WTC11 (cell line): ENCODE measurements at regions not wholly inside any gene's neighbourhood (a gene's known extent, or its start where the extent isn't known, plus 50 kb on each side); places are given as distances from the start of the nearest gene placed in this dataset.

Source experiments
- ATAC-seq: fragments of 200-7000 bp; cut with Tn5 transposase; 2 replicates; pipeline ENCODE4 v1.10.0; 2021; ENCODE audit warnings: mild to moderate bottlenecking, moderate library complexity
- CTCF ChIA-PET: fragments of 300-600 bp; sonication (Branson Sonifier 250); formaldehyde crosslinking; loops from one replicate; lab custom pipeline; 2021; ENCODE audit warnings: antibody characterized with exemption; lab: Charles Lee
- POLR2A ChIA-PET: fragments of 350-600 bp; sonication (Branson Sonifier 250); formaldehyde crosslinking; loops from one replicate; lab custom pipeline; 2021; ENCODE audit warnings: antibody characterized with exemption; lab: Charles Lee
- DNase-seq: peaks from one replicate; pipeline ENCODE4 v3.0.0; 2021; ENCODE audit warnings: low spot score
- H3K27ac Mint-ChIP-seq: 2 replicates; pipeline ENCODE4 v1.8.0; 2021; ENCODE audit warnings: mixed read lengths
- H3K27me3 Mint-ChIP-seq: 2 replicates; pipeline ENCODE4 v1.8.0; 2021; ENCODE audit warnings: low read depth, mild to moderate bottlenecking, moderate library complexity, mixed read lengths
- H3K36me3 Mint-ChIP-seq: 2 replicates; pipeline ENCODE4 v1.8.0; 2021; ENCODE audit warnings: mixed read lengths
- H3K4me1 Mint-ChIP-seq: 2 replicates; pipeline ENCODE4 v1.8.0; 2022; ENCODE audit warnings: mixed read lengths
- H3K4me3 Mint-ChIP-seq: 2 replicates; pipeline ENCODE4 v1.8.0; 2021; ENCODE audit warnings: mild to moderate bottlenecking, moderate library complexity, mixed read lengths
- H3K9me3 Mint-ChIP-seq: 2 replicates; pipeline ENCODE4 v1.8.0; 2021; ENCODE audit warnings: mixed read lengths
- AR ChIP-seq: fragments of 250-450 bp; sonication (Bioruptor Pico); IDR thresholded peaks from 2 replicates; pipeline ENCODE4 v1.9.0; 2021; ENCODE audit warnings: mild to moderate bottlenecking
- CBFB ChIP-seq: sonication (generic); formaldehyde crosslinking; IDR thresholded peaks from 2 replicates; pipeline ENCODE4 v1.8.1; 2022; ENCODE audit warnings: mild to moderate bottlenecking, low read depth, missing genetic modification reagents
- CREM ChIP-seq: sonication (generic); formaldehyde crosslinking; IDR thresholded peaks from 2 replicates; pipeline ENCODE4 v1.8.1; 2022; ENCODE audit warnings: mild to moderate bottlenecking, missing genetic modification reagents, moderate library complexity
- ESRRA ChIP-seq: sonication (generic); formaldehyde crosslinking; IDR thresholded peaks from 2 replicates; pipeline ENCODE4 v1.8.1; 2022; ENCODE audit warnings: mild to moderate bottlenecking, missing genetic modification reagents, borderline replicate concordance
- FOXK1 ChIP-seq: sonication (generic); formaldehyde crosslinking; IDR thresholded peaks from 2 replicates; pipeline ENCODE4 v1.8.0; 2022; ENCODE audit warnings: mild to moderate bottlenecking, moderate library complexity, missing genetic modification reagents
- NFYB ChIP-seq: sonication (generic); formaldehyde crosslinking; conservative IDR thresholded peaks from 2 replicates; pipeline ENCODE4 v1.8.0; 2022; ENCODE audit warnings: low read depth, missing genetic modification reagents
- NR1H2 ChIP-seq: sonication (generic); formaldehyde crosslinking; IDR thresholded peaks from 2 replicates; pipeline ENCODE4 v1.9.0; 2021; ENCODE audit warnings: mild to moderate bottlenecking, moderate library complexity, missing genetic modification reagents
- TP53 ChIP-seq: sonication (generic); formaldehyde crosslinking; IDR thresholded peaks from 2 replicates; pipeline ENCODE4 v1.8.1; 2023; ENCODE audit warnings: mild to moderate bottlenecking, missing genetic modification reagents
- ZNF317 ChIP-seq: sonication (generic); formaldehyde crosslinking; IDR thresholded peaks from 2 replicates; pipeline ENCODE4 v1.8.1; 2023; ENCODE audit warnings: low read depth, mild to moderate bottlenecking, moderate library complexity, missing genetic modification reagents, borderline replicate concordance
- TF ChIP-seq, protein P1 (sequence below): sonication (generic); formaldehyde crosslinking; IDR thresholded peaks from 2 replicates; pipeline ENCODE4 v1.8.0; 2023; ENCODE audit warnings: missing genetic modification reagents, mild to moderate bottlenecking, borderline replicate concordance
- TF ChIP-seq, protein P2 (sequence below): sonication (generic); formaldehyde crosslinking; IDR thresholded peaks from 2 replicates; pipeline ENCODE4 v1.8.1; 2023; ENCODE audit warnings: mild to moderate bottlenecking, missing genetic modification reagents
- TF ChIP-seq, protein P3 (sequence below): fragments of 250-450 bp; sonication (Bioruptor Pico); IDR thresholded peaks from 2 replicates; pipeline ENCODE4 v1.9.0; 2021; ENCODE audit warnings: mild to moderate bottlenecking, borderline replicate concordance
- TF ChIP-seq, protein P4 (sequence below): sonication (generic); formaldehyde crosslinking; IDR thresholded peaks from 2 replicates; pipeline ENCODE4 v1.8.0; 2023; ENCODE audit warnings: mild to moderate bottlenecking, missing genetic modification reagents
- TF ChIP-seq, protein P5 (sequence below): sonication (generic); formaldehyde crosslinking; IDR thresholded peaks from 2 replicates; pipeline ENCODE4 v1.8.1; 2023; ENCODE audit warnings: mild to moderate bottlenecking, moderate library complexity, missing genetic modification reagents

DNA sequence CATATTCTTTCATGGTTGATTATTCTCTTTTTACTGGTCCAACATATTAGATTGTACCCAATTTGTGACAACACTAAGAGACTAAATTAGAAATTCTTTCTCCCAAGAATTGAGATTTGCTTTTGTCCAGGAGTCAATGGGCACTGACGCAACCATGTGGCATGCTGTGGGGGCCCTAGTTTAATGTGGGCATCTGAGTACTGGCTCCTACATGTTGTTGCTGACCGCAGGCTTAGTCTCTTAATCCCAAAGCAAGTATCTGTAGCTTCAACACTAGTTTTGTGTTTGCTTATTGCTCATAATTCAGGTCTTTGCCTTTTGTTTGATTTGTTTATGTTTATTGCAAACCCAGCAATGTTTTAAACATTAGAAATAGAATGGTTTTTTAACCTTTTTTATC lies 263.4 kb upstream of the NDST4 start (continued):
- TF ChIP-seq, protein P1, sequence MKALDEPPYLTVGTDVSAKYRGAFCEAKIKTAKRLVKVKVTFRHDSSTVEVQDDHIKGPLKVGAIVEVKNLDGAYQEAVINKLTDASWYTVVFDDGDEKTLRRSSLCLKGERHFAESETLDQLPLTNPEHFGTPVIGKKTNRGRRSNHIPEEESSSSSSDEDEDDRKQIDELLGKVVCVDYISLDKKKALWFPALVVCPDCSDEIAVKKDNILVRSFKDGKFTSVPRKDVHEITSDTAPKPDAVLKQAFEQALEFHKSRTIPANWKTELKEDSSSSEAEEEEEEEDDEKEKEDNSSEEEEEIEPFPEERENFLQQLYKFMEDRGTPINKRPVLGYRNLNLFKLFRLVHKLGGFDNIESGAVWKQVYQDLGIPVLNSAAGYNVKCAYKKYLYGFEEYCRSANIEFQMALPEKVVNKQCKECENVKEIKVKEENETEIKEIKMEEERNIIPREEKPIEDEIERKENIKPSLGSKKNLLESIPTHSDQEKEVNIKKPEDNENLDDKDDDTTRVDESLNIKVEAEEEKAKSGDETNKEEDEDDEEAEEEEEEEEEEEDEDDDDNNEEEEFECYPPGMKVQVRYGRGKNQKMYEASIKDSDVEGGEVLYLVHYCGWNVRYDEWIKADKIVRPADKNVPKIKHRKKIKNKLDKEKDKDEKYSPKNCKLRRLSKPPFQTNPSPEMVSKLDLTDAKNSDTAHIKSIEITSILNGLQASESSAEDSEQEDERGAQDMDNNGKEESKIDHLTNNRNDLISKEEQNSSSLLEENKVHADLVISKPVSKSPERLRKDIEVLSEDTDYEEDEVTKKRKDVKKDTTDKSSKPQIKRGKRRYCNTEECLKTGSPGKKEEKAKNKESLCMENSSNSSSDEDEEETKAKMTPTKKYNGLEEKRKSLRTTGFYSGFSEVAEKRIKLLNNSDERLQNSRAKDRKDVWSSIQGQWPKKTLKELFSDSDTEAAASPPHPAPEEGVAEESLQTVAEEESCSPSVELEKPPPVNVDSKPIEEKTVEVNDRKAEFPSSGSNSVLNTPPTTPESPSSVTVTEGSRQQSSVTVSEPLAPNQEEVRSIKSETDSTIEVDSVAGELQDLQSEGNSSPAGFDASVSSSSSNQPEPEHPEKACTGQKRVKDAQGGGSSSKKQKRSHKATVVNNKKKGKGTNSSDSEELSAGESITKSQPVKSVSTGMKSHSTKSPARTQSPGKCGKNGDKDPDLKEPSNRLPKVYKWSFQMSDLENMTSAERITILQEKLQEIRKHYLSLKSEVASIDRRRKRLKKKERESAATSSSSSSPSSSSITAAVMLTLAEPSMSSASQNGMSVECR (CRISPR knock-in tag): no peak

GRCh38 chr4:115374621-115375020 lies 261.2 kb upstream of the NDST4 start:
- no peaks in the 10 kb centered on the region for H3K27me3 Mint-ChIP-seq
- DNase-seq (no peak), ATAC-seq (no peak)
- CTCF ChIA-PET: no interaction called here
- no peak overlapping the region for H3K4me3 Mint-ChIP-seq
- no peaks in the 10 kb centered on the region for H3K4me1 Mint-ChIP-seq
- H3K9me3 Mint-ChIP-seq: no peaks in the 10 kb centered on the region
- H3K27ac Mint-ChIP-seq: no peak overlapping the region
- TF ChIP-seq, protein P2, sequence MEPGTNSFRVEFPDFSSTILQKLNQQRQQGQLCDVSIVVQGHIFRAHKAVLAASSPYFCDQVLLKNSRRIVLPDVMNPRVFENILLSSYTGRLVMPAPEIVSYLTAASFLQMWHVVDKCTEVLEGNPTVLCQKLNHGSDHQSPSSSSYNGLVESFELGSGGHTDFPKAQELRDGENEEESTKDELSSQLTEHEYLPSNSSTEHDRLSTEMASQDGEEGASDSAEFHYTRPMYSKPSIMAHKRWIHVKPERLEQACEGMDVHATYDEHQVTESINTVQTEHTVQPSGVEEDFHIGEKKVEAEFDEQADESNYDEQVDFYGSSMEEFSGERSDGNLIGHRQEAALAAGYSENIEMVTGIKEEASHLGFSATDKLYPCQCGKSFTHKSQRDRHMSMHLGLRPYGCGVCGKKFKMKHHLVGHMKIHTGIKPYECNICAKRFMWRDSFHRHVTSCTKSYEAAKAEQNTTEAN (CRISPR knock-in tag): no peak
- TF ChIP-seq, protein P3, sequence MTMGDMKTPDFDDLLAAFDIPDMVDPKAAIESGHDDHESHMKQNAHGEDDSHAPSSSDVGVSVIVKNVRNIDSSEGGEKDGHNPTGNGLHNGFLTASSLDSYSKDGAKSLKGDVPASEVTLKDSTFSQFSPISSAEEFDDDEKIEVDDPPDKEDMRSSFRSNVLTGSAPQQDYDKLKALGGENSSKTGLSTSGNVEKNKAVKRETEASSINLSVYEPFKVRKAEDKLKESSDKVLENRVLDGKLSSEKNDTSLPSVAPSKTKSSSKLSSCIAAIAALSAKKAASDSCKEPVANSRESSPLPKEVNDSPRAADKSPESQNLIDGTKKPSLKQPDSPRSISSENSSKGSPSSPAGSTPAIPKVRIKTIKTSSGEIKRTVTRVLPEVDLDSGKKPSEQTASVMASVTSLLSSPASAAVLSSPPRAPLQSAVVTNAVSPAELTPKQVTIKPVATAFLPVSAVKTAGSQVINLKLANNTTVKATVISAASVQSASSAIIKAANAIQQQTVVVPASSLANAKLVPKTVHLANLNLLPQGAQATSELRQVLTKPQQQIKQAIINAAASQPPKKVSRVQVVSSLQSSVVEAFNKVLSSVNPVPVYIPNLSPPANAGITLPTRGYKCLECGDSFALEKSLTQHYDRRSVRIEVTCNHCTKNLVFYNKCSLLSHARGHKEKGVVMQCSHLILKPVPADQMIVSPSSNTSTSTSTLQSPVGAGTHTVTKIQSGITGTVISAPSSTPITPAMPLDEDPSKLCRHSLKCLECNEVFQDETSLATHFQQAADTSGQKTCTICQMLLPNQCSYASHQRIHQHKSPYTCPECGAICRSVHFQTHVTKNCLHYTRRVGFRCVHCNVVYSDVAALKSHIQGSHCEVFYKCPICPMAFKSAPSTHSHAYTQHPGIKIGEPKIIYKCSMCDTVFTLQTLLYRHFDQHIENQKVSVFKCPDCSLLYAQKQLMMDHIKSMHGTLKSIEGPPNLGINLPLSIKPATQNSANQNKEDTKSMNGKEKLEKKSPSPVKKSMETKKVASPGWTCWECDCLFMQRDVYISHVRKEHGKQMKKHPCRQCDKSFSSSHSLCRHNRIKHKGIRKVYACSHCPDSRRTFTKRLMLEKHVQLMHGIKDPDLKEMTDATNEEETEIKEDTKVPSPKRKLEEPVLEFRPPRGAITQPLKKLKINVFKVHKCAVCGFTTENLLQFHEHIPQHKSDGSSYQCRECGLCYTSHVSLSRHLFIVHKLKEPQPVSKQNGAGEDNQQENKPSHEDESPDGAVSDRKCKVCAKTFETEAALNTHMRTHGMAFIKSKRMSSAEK (CRISPR knock-in tag): no peak
- TF ChIP-seq NR1H2 (CRISPR knock-in tag): no peak
- TF ChIP-seq, protein P4, sequence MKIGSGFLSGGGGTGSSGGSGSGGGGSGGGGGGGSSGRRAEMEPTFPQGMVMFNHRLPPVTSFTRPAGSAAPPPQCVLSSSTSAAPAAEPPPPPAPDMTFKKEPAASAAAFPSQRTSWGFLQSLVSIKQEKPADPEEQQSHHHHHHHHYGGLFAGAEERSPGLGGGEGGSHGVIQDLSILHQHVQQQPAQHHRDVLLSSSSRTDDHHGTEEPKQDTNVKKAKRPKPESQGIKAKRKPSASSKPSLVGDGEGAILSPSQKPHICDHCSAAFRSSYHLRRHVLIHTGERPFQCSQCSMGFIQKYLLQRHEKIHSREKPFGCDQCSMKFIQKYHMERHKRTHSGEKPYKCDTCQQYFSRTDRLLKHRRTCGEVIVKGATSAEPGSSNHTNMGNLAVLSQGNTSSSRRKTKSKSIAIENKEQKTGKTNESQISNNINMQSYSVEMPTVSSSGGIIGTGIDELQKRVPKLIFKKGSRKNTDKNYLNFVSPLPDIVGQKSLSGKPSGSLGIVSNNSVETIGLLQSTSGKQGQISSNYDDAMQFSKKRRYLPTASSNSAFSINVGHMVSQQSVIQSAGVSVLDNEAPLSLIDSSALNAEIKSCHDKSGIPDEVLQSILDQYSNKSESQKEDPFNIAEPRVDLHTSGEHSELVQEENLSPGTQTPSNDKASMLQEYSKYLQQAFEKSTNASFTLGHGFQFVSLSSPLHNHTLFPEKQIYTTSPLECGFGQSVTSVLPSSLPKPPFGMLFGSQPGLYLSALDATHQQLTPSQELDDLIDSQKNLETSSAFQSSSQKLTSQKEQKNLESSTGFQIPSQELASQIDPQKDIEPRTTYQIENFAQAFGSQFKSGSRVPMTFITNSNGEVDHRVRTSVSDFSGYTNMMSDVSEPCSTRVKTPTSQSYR (CRISPR knock-in tag): no peak
- no peak for TF ChIP-seq FOXK1 (CRISPR knock-in tag)
- TF ChIP-seq, protein P5, sequence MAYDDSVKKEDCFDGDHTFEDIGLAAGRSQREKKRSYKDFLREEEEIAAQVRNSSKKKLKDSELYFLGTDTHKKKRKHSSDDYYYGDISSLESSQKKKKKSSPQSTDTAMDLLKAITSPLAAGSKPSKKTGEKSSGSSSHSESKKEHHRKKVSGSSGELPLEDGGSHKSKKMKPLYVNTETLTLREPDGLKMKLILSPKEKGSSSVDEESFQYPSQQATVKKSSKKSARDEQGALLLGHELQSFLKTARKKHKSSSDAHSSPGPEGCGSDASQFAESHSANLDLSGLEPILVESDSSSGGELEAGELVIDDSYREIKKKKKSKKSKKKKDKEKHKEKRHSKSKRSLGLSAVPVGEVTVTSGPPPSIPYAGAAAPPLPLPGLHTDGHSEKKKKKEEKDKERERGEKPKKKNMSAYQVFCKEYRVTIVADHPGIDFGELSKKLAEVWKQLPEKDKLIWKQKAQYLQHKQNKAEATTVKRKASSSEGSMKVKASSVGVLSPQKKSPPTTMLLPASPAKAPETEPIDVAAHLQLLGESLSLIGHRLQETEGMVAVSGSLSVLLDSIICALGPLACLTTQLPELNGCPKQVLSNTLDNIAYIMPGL (CRISPR knock-in tag): no peak
- no peak for TF ChIP-seq AR (CRISPR knock-in tag)
- no peak for TF ChIP-seq CBFB (CRISPR knock-in tag)
- no peak for TF ChIP-seq TP53 (CRISPR knock-in tag)
- TF ChIP-seq ZNF317 (CRISPR knock-in tag): no peak
- no peak for TF ChIP-seq NFYB (CRISPR knock-in tag)
- TF ChIP-seq CREM (CRISPR knock-in tag): no peak
- TF ChIP-seq ESRRA: no peak
- TF ChIP-seq, all 79 proteins: peak for 0
- POLR2A ChIA-PET: no interaction called here
- H3K36me3 Mint-ChIP-seq: no peaks in the 10 kb centered on the region
